ENCODE measurements at regions not wholly inside any gene's neighbourhood (a gene's known extent, or its start where the extent isn't known, plus 50 kb on each side); places are given as distances from the start of the nearest gene placed in this dataset.

- 66% methylated on average over 12 of the region's 12 CpGs for WGBS
- Histone ChIP-seq H3K4me1 (replicated peaks) (no peaks in the 10 kb centered on the region), H3K27ac (no peak overlapping the region), H3K4me3 (no peak overlapping the region), H3K9me3 (no peaks in the 10 kb centered on the region), H3K27me3 (replicated peaks; ENCODE audit: insufficient read depth) (no peaks in the 10 kb centered on the region), H3K36me3 (no peaks in the 10 kb centered on the region)
- intact Hi-C loops (cut with DNase I) = no loop called here
- TF ChIP-seq POLR2AphosphoS5 (IDR thresholded peaks at IDR 0.05) (no peak), POLR2A (IDR thresholded peaks at IDR 0.05) (no peak)
- TF ChIP-seq, protein P1, sequence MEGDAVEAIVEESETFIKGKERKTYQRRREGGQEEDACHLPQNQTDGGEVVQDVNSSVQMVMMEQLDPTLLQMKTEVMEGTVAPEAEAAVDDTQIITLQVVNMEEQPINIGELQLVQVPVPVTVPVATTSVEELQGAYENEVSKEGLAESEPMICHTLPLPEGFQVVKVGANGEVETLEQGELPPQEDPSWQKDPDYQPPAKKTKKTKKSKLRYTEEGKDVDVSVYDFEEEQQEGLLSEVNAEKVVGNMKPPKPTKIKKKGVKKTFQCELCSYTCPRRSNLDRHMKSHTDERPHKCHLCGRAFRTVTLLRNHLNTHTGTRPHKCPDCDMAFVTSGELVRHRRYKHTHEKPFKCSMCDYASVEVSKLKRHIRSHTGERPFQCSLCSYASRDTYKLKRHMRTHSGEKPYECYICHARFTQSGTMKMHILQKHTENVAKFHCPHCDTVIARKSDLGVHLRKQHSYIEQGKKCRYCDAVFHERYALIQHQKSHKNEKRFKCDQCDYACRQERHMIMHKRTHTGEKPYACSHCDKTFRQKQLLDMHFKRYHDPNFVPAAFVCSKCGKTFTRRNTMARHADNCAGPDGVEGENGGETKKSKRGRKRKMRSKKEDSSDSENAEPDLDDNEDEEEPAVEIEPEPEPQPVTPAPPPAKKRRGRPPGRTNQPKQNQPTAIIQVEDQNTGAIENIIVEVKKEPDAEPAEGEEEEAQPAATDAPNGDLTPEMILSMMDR (IDR thresholded peaks at IDR 0.05) = no peak
- DNase-seq (ENCODE audit: low spot score) = no peak
Observed at GRCh38 chr10:105844676-105845570, 1203.8 kb downstream of the SORCS3 start.

- H3K27me3 ChIP-seq (replicated peaks; ENCODE audit: insufficient read depth) = no peaks in the 10 kb centered on the region
- no peak overlapping the region for H3K27ac ChIP-seq
- H3K4me3 ChIP-seq = no peak overlapping the region
- no peaks in the 10 kb centered on the region for H3K4me1 ChIP-seq (replicated peaks)
- no peaks in the 10 kb centered on the region for H3K36me3 ChIP-seq
- H3K9me3 ChIP-seq = no peaks in the 10 kb centered on the region
- no peak for DNase-seq (ENCODE audit: low spot score)
- intact Hi-C loops (cut with DNase I) = no loop called here
- WGBS = 41% methylated on average over 4 of the region's 4 CpGs
- TF ChIP-seq POLR2A (IDR thresholded peaks at IDR 0.05) (no peak), POLR2AphosphoS5 (IDR thresholded peaks at IDR 0.05) (no peak)
- TF ChIP-seq, protein P1 (IDR thresholded peaks at IDR 0.05) = no peak
Observed at GRCh38 chr10:105844241-105844640, 1203.2 kb downstream of the SORCS3 start.

GRCh38 chr10:105843786-105844185 is 1202.7 kb downstream of the SORCS3 start:
- no peak overlapping the region for H3K4me3 ChIP-seq
- DNase-seq (ENCODE audit: low spot score) = no peak
- TF ChIP-seq POLR2A (IDR thresholded peaks at IDR 0.05) (no peak), POLR2AphosphoS5 (IDR thresholded peaks at IDR 0.05) (no peak)
- TF ChIP-seq, protein P1 (IDR thresholded peaks at IDR 0.05) = no peak
- 43% methylated on average over 3 of the region's 3 CpGs for WGBS
- H3K4me1 ChIP-seq (replicated peaks) = no peaks in the 10 kb centered on the region
- no peak overlapping the region for H3K27ac ChIP-seq
- no peaks in the 10 kb centered on the region for H3K27me3 ChIP-seq (replicated peaks; ENCODE audit: insufficient read depth)
- H3K36me3 ChIP-seq = no peaks in the 10 kb centered on the region
- intact Hi-C loops (cut with DNase I) = no loop called here
- no peaks in the 10 kb centered on the region for H3K9me3 ChIP-seq

GRCh38 chr10:105840288-105840770 is 1199.2 kb downstream of the SORCS3 start:
- intact Hi-C loops (cut with DNase I) = no loop called here
- H3K4me3 ChIP-seq = no peak overlapping the region
- no peaks in the 10 kb centered on the region for H3K9me3 ChIP-seq
- no peak overlapping the region for H3K27ac ChIP-seq
- TF ChIP-seq POLR2A (IDR thresholded peaks at IDR 0.05) (no peak), POLR2AphosphoS5 (IDR thresholded peaks at IDR 0.05) (no peak)
- TF ChIP-seq, protein P1 (IDR thresholded peaks at IDR 0.05) = no peak
- no peaks in the 10 kb centered on the region for H3K36me3 ChIP-seq
- no peak for DNase-seq (ENCODE audit: low spot score)
- no peaks in the 10 kb centered on the region for H3K27me3 ChIP-seq (replicated peaks; ENCODE audit: insufficient read depth)
- 47% methylated on average over 6 of the region's 6 CpGs for WGBS
- no peaks in the 10 kb centered on the region for H3K4me1 ChIP-seq (replicated peaks)

GRCh38 chr10:105838392-105838791 is 1197.3 kb downstream of the SORCS3 start:
- H3K9me3 ChIP-seq = no peaks in the 10 kb centered on the region
- no peaks in the 10 kb centered on the region for H3K36me3 ChIP-seq
- TF ChIP-seq, protein P1 (IDR thresholded peaks at IDR 0.05) = no peak
- TF ChIP-seq POLR2AphosphoS5 (IDR thresholded peaks at IDR 0.05) (no peak), POLR2A (IDR thresholded peaks at IDR 0.05) (no peak)
- H3K4me1 ChIP-seq (replicated peaks) = no peaks in the 10 kb centered on the region
- WGBS = 41% methylated on average over 2 of the region's 2 CpGs
- no peaks in the 10 kb centered on the region for H3K27me3 ChIP-seq (replicated peaks; ENCODE audit: insufficient read depth)
- no peak overlapping the region for H3K27ac ChIP-seq
- no peak for DNase-seq (ENCODE audit: low spot score)
- intact Hi-C loops (cut with DNase I) = no loop called here
- no peak overlapping the region for H3K4me3 ChIP-seq
